ENCODE measurements at regions not wholly inside any gene's neighbourhood (a gene's known extent, or its start where the extent isn't known, plus 50 kb on each side); places are given as distances from the start of the nearest gene placed in this dataset.

GRCh38 chr14:25111061-25111601, 61.2 kb upstream of the STXBP6 start:
- TF ChIP-seq EZH2phosphoT487 (conservative IDR thresholded peaks at IDR 0.05; ENCODE audit: low read length) (no peak), CTCF (IDR thresholded peaks at IDR 0.05; ENCODE audit: insufficient read depth, low read length, poor library complexity, severe bottlenecking) (no peak)
- H2AFZ ChIP-seq (ENCODE audit: low read depth, low read length, severe bottlenecking) = no peak overlapping the region
- no peak overlapping the region for H3K27ac ChIP-seq (ENCODE audit: low read depth, low read length)
- no peaks in the 10 kb centered on the region for H3F3A ChIP-seq (ENCODE audit: insufficient read depth)
- H3K4me2 ChIP-seq (ENCODE audit: low read depth, low read length, poor library complexity, severe bottlenecking) = no peak overlapping the region
- H3K9me2 ChIP-seq (replicated peaks; ENCODE audit: insufficient read depth, low read length) = no peaks in the 10 kb centered on the region
- H3K9me3 ChIP-seq (ENCODE audit: insufficient read depth, low read length) = no peaks in the 10 kb centered on the region
- no peak overlapping the region for H3K9ac ChIP-seq (ENCODE audit: low read length)
- no peaks in the 10 kb centered on the region for H3K27me3 ChIP-seq (ENCODE audit: low read length)
- H3K36me3 ChIP-seq (ENCODE audit: low read length) = no peaks in the 10 kb centered on the region
- H4K20me1 ChIP-seq (ENCODE audit: low read depth, low read length) = no peaks in the 10 kb centered on the region
- H3K79me2 ChIP-seq (ENCODE audit: insufficient read depth, low read length) = no peaks in the 10 kb centered on the region
- no peak overlapping the region for H3K4me3 ChIP-seq (ENCODE audit: insufficient read depth, low read length, poor library complexity, severe bottlenecking)

GRCh38 chr14:25110106-25110505, 60.2 kb upstream of the STXBP6 start:
- Histone ChIP-seq H4K20me1 (ENCODE audit: low read depth, low read length) (no peaks in the 10 kb centered on the region), H3K79me2 (ENCODE audit: insufficient read depth, low read length) (no peaks in the 10 kb centered on the region), H3K4me3 (ENCODE audit: insufficient read depth, low read length, poor library complexity, severe bottlenecking) (no peak overlapping the region), H2AFZ (ENCODE audit: low read depth, low read length, severe bottlenecking) (no peak overlapping the region), H3K9me3 (ENCODE audit: insufficient read depth, low read length) (no peaks in the 10 kb centered on the region), H3F3A (ENCODE audit: insufficient read depth) (no peaks in the 10 kb centered on the region), H3K36me3 (ENCODE audit: low read length) (no peaks in the 10 kb centered on the region), H3K4me2 (ENCODE audit: low read depth, low read length, poor library complexity, severe bottlenecking) (no peak overlapping the region), H3K9ac (ENCODE audit: low read length) (no peak overlapping the region), H3K27ac (ENCODE audit: low read depth, low read length) (no peak overlapping the region), H3K9me2 (replicated peaks; ENCODE audit: insufficient read depth, low read length) (no peaks in the 10 kb centered on the region), H3K27me3 (ENCODE audit: low read length) (no peaks in the 10 kb centered on the region)
- TF ChIP-seq CTCF (IDR thresholded peaks at IDR 0.05; ENCODE audit: insufficient read depth, low read length, poor library complexity, severe bottlenecking) = no peak
- no peak for TF ChIP-seq EZH2phosphoT487 (conservative IDR thresholded peaks at IDR 0.05; ENCODE audit: low read length)

- Histone ChIP-seq H3K4me2 (ENCODE audit: low read depth, low read length, poor library complexity, severe bottlenecking) (no peak overlapping the region), H3K9me3 (ENCODE audit: insufficient read depth, low read length) (no peaks in the 10 kb centered on the region), H3K4me3 (ENCODE audit: insufficient read depth, low read length, poor library complexity, severe bottlenecking) (no peak overlapping the region), H4K20me1 (ENCODE audit: low read depth, low read length) (no peaks in the 10 kb centered on the region), H3K79me2 (ENCODE audit: insufficient read depth, low read length) (no peaks in the 10 kb centered on the region), H3K36me3 (ENCODE audit: low read length) (no peaks in the 10 kb centered on the region), H2AFZ (ENCODE audit: low read depth, low read length, severe bottlenecking) (no peak overlapping the region), H3K27me3 (ENCODE audit: low read length) (no peaks in the 10 kb centered on the region), H3F3A (ENCODE audit: insufficient read depth) (no peaks in the 10 kb centered on the region), H3K9ac (ENCODE audit: low read length) (no peak overlapping the region), H3K9me2 (replicated peaks; ENCODE audit: insufficient read depth, low read length) (no peaks in the 10 kb centered on the region), H3K27ac (ENCODE audit: low read depth, low read length) (no peak overlapping the region)
- TF ChIP-seq CTCF (IDR thresholded peaks at IDR 0.05; ENCODE audit: insufficient read depth, low read length, poor library complexity, severe bottlenecking) (no peak), EZH2phosphoT487 (conservative IDR thresholded peaks at IDR 0.05; ENCODE audit: low read length) (no peak)
These were observed 59.0 kb upstream of the STXBP6 start for GRCh38 chr14:25108959-25109358.
